PC-3 (cell line): ENCODE measurements at regions not wholly inside any gene's neighbourhood (a gene's known extent, or its start where the extent isn't known, plus 50 kb on each side); places are given as distances from the start of the nearest gene placed in this dataset.
A peak's percentile ranks its signal among the peaks of the same experiment; 100 is the strongest.

Source experiments
- ATAC-seq: fragments of 200-7000 bp; cut with Tn5 transposase; 2 replicates; pipeline ENCODE4 v1.9.1; 2020; ENCODE audit warnings: mild to moderate bottlenecking, moderate library complexity
- BruUV-seq: library from RNA; stranded (reverse); fragments of 400-500 nt; replicated peaks from 2 replicates; lab custom pipeline; 2021; lab: Mats Ljungman, UMichigan
- CTCF ChIA-PET: fragments of 300-600 bp; sonication (Branson Sonifier 250); formaldehyde crosslinking; loops from one replicate; lab custom pipeline; 2022; ENCODE audit warnings: antibody characterized with exemption; lab: Charles Lee
- POLR2A ChIA-PET: fragments of 300-600 bp; sonication (Branson Sonifier 250); formaldehyde crosslinking; loops from one replicate; lab custom pipeline; 2022; ENCODE audit warnings: antibody characterized with exemption; ENCODE audit not compliant: unreplicated experiment; lab: Charles Lee
- DNase-seq: peaks from one replicate; pipeline ENCODE4 v3.0.0-alpha.2; 2015
- H2AFZ ChIP-seq: fragments of 300-600 bp; sonication (generic); 2 replicates; pipeline ENCODE4 v1.6.0; 2016; ENCODE audit warnings: antibody characterized with exemption, low read length
- H3F3A ChIP-seq: fragments of 300-600 bp; sonication (generic); one replicate; pipeline ENCODE4 v1.6.0; 2017; ENCODE audit warnings: antibody characterized with exemption, low read length, control low read depth, mild to moderate bottlenecking; ENCODE audit not compliant: unreplicated experiment
- H3K27ac ChIP-seq: fragments of 300-600 bp; sonication (generic); 2 replicates; pipeline ENCODE4 v1.5.1; 2016; ENCODE audit warnings: mild to moderate bottlenecking, low read length
- H3K27me3 ChIP-seq: fragments of 300-600 bp; sonication (generic); 2 replicates; pipeline ENCODE4 v1.6.1; 2016; ENCODE audit warnings: low read length, mixed read lengths
- H3K36me3 ChIP-seq: fragments of 300-600 bp; sonication (generic); 2 replicates; pipeline ENCODE4 v1.6.1; 2016; ENCODE audit warnings: low read depth, mixed run types, low read length, mixed read lengths
- H3K4me1 ChIP-seq: fragments of 300-600 bp; sonication (generic); 2 replicates; pipeline ENCODE4 v1.5.1; 2016; ENCODE audit warnings: low read length; ENCODE audit not compliant: insufficient read depth
- H3K4me2 ChIP-seq: fragments of 300-600 bp; sonication (generic); 2 replicates; pipeline ENCODE4 v1.6.0; 2016; ENCODE audit warnings: low read length
- H3K4me3 ChIP-seq: fragments of 300-600 bp; sonication (generic); 2 replicates; pipeline ENCODE4 v1.5.1; 2016; ENCODE audit warnings: mild to moderate bottlenecking, low read length, mixed read lengths
- H3K79me2 ChIP-seq: fragments of 300-600 bp; sonication (generic); 2 replicates; pipeline ENCODE4 v1.6.1; 2017; ENCODE audit warnings: low read length, mixed read lengths
- H3K9ac ChIP-seq: fragments of 300-600 bp; sonication (generic); 2 replicates; pipeline ENCODE4 v1.6.0; 2016; ENCODE audit warnings: mild to moderate bottlenecking, low read length
- H3K9me2 ChIP-seq: fragments of 300-600 bp; sonication (generic); replicated peaks from 2 replicates; pipeline ENCODE4 v1.6.1; 2016; ENCODE audit warnings: mixed run types, low read length, mixed read lengths
- H3K9me3 ChIP-seq: fragments of 300-600 bp; sonication (generic); 2 replicates; pipeline ENCODE4 v1.6.1; 2016; ENCODE audit warnings: low read length, mixed read lengths
- H4K20me1 ChIP-seq: fragments of 300-600 bp; sonication (generic); 2 replicates; pipeline ENCODE4 v1.6.1; 2016; ENCODE audit warnings: low read length, mixed read lengths
- CTCF ChIP-seq: fragments of 300-600 bp; sonication (generic); conservative IDR thresholded peaks from 2 replicates; pipeline ENCODE4 v1.5.1; 2017; ENCODE audit warnings: antibody characterized with exemption, low read depth, mild to moderate bottlenecking, low read length
- EZH2 ChIP-seq: fragments of 300-600 bp; sonication (generic); IDR thresholded peaks from one replicate; pipeline ENCODE4 v1.6.1; 2017; ENCODE audit warnings: antibody characterized with exemption, mild to moderate bottlenecking, low read length; ENCODE audit not compliant: unreplicated experiment
- EZH2phosphoT487 ChIP-seq: fragments of 300-600 bp; sonication (generic); IDR thresholded peaks from 2 replicates; pipeline ENCODE4 v1.6.1; 2018; ENCODE audit warnings: mild to moderate bottlenecking, antibody characterized with exemption, low read length, borderline replicate concordance
- intact Hi-C: fragments of 100-400 bp; cut with micrococcal nuclease; formaldehyde crosslinking; loops from 2 replicates; pipeline ENCODE4 v1.9.0; 2023

DNA sequence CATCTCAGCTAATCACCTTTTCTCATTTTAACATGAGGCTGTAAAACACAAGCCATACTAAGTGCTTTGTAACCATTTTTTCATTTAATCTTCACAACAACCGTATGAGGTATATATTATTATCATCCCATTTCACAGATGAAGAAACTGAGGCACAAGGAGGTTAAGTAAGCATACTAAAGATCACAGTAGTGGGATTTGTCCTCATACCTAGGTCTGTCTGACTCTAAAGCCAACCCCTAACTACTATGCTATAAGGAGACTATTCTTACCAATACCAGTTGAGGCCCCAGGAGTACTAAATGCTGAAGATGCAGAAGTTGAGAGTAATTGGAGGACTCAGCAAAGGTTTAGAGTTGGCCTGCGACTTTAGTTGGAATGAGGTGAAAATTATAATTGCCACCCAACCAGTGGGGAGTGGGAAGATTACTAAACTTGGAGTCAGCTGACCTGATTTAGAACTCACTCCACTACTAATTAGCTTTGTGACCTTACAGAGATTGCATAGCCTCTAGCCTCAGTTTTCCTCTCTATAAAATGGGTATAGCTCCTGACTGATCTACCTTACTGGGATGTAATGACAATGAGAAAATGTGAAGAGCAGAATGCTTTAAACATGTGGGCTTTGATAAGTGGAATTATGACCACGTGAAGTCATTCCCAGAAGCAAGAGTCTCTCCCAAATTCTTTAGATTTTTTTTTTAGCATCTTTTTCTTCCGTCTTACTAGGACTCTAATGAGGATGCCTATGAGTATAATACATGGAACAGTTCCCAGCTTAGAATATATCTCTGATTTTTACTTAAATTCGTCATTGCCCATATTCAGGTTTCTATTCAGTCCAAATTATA lies 85.8 kb upstream of the IPO9 start:
- TF ChIP-seq EZH2phosphoT487 = no peak
- no peak for TF ChIP-seq EZH2
- no peak for TF ChIP-seq CTCF
- intact Hi-C loops = no loop called here
- DNase-seq (no peak), ATAC-seq (no peak)
- ChIA-PET POLR2A (no interaction called here), CTCF (no interaction called here)
- H3K9ac ChIP-seq = no peak overlapping the region
- no peaks in the 10 kb centered on the region for H3F3A ChIP-seq
- H3K9me3 ChIP-seq = no peaks in the 10 kb centered on the region
- H3K4me2 ChIP-seq = no peak overlapping the region
- H3K27ac ChIP-seq = no peak overlapping the region
- no peaks in the 10 kb centered on the region for H3K36me3 ChIP-seq
- H2AFZ ChIP-seq = no peak overlapping the region
- H4K20me1 ChIP-seq = no peaks in the 10 kb centered on the region; the same call in 1 of the 2 replicates
- BruUV-seq = no TSS peak
- H3K4me3 ChIP-seq = no peak overlapping the region
- H3K27me3 ChIP-seq = no peaks in the 10 kb centered on the region
- H3K79me2 ChIP-seq = no peaks in the 10 kb centered on the region; the same call in 1 of the 2 replicates
- H3K4me1 ChIP-seq = peaks cover 22% of the 10 kb centered on the region
- H3K9me2 ChIP-seq = no peaks in the 10 kb centered on the region

DNA sequence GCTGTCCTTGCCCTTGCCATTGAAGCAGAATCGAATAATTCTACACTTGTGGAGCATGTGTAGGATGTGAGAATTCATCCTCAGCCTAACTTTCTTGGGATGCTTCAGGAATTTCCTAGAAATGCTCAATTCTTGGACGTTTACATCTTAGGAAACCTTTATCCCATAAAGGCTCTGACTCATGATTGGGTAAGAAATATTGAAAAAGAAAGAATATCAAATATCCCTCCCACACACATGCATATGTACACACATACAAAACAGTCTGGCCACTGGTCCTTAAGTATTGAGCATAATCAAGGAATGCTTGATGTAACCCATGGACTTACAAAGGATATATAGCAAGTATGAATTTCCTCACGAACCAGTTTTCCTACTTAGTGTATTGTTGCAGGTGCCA lies 83.9 kb upstream of the IPO9 start:
- no peaks in the 10 kb centered on the region; the same call in 1 of the 2 replicates for H4K20me1 ChIP-seq

More for the DNA sequence above, 83.9 kb upstream of the IPO9 start:
- DNase-seq = peak; percentile 62
- Histone ChIP-seq H3K9ac (no peak overlapping the region), H3F3A (no peaks in the 10 kb centered on the region), H3K79me2 (no peaks in the 10 kb centered on the region; the same call in 1 of the 2 replicates), H2AFZ (no peak overlapping the region), H3K4me3 (no peak overlapping the region), H3K36me3 (no peaks in the 10 kb centered on the region), H3K4me2 (peak overlapping the region; percentile 36), H3K27ac (no peak overlapping the region), H3K9me2 (no peaks in the 10 kb centered on the region), H3K9me3 (no peaks in the 10 kb centered on the region), H3K4me1 (peaks cover 21% of the 10 kb centered on the region), H3K27me3 (no peaks in the 10 kb centered on the region)
- BruUV-seq = no TSS peak
- no peak for TF ChIP-seq EZH2phosphoT487
- no peak for TF ChIP-seq CTCF
- no peak for TF ChIP-seq EZH2
- intact Hi-C loops = no loop called here
- ChIA-PET POLR2A (no interaction called here), CTCF (no interaction called here)
- peak; percentile 67 for ATAC-seq
